ENCODE measurements at regions not wholly inside any gene's neighbourhood (a gene's known extent, or its start where the extent isn't known, plus 50 kb on each side); places are given as distances from the start of the nearest gene placed in this dataset.

DNA sequence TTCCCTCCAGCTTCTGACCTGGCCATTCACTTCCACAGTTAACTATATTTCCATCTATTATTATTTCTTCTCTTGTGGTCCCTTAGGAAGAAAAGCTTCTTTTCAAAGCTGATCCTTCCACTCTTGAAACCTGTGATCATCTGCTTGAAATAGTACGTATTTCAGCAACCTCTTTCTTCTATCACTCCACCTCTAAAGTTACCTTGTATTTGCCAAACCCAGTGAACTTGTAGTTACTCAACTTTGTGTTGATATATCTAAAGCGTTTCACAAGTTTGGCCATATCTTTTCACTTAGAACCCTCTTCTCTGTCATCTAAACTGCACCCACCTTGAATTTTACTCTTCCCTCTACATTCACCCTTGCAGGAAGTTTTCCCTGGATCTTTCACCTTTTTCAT is 173.8 kb upstream of the RAD23B start:
- no peak for TF ChIP-seq POLR2A (IDR thresholded peaks at IDR 0.05; ENCODE audit: low read length)
- TF ChIP-seq GATA1 (IDR thresholded peaks at IDR 0.05; ENCODE audit: low read depth, low read length) = no peak
